ENCODE measurements at regions not wholly inside any gene's neighbourhood (a gene's known extent, or its start where the extent isn't known, plus 50 kb on each side); places are given as distances from the start of the nearest gene placed in this dataset.

DNA sequence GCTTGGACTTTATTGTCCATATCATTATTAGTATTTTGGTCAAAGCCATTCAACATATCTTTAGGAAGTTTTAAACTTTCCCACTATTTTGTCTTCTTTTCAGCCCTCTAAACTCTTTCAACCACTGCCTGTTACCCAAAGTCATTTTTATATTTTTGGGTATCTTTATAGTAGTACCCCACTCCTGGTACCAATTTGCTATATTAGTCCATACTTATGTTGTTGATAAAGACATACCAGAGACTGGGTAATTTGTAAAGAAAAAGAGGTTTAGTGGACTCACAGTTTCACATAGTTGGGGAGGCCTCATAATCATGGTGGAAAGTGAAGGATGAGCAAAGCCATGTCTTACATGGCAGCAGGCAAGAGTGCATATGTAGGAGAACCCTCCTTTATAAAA, 271.4 kb downstream of the KLHL4 start:
- no peak for TF ChIP-seq CTCF (IDR thresholded peaks at IDR 0.05; ENCODE audit: low read depth, low read length)
- DNase-seq (ENCODE audit: low read depth in 2 of 2), result no peak
- no peak overlapping the region for H3K4me3 ChIP-seq (replicated peaks in 1 of 2; ENCODE audit: low read depth in 2 of 2, low read length in 2 of 2)

GRCh38 chrX:87798039-87798438, 280.4 kb downstream of the KLHL4 start:
- no peak overlapping the region for H3K4me3 ChIP-seq (replicated peaks in 1 of 2; ENCODE audit: low read depth in 2 of 2, low read length in 2 of 2)
- no peak for TF ChIP-seq CTCF (IDR thresholded peaks at IDR 0.05; ENCODE audit: low read depth, low read length)
- DNase-seq (ENCODE audit: low read depth in 2 of 2), result no peak

- no peak for TF ChIP-seq CTCF (IDR thresholded peaks at IDR 0.05; ENCODE audit: low read depth, low read length)
- H3K4me3 ChIP-seq (replicated peaks in 1 of 2; ENCODE audit: low read depth in 2 of 2, low read length in 2 of 2), result no peak overlapping the region
- DNase-seq (ENCODE audit: low read depth in 2 of 2), result peak; percentile 4 to 64
Measured at GRCh38 chrX:87805829-87806490, 288.4 kb downstream of the KLHL4 start.

GRCh38 chrX:87808576-87809243, 291.1 kb downstream of the KLHL4 start:
- H3K4me3 ChIP-seq (replicated peaks in 1 of 2; ENCODE audit: low read depth in 2 of 2, low read length in 2 of 2), result no peak overlapping the region
- DNase-seq (ENCODE audit: low read depth in 2 of 2), result no peak
- no peak for TF ChIP-seq CTCF (IDR thresholded peaks at IDR 0.05; ENCODE audit: low read depth, low read length)

DNA sequence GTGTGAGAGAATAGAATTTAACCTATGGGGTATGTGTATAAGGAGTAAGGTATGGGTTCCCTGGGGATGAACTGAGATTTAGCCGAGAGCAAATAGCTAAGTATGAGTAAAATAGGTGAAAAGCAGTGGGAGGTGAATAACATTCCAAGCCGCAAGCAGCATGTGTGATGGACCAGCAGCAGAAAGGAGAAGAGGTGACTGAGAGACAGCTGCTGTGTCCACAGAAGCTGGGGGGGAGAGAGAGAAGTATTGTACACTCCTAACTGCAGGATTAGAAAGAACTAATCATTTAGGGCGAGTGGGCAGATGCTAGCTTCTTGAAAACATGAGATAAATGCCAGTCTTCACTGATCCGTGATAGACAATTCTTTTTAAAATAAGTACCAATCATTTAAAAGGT, 296.0 kb downstream of the KLHL4 start:
- no peak for TF ChIP-seq CTCF (IDR thresholded peaks at IDR 0.05; ENCODE audit: low read depth, low read length)
- peak; percentile 0 for DNase-seq (ENCODE audit: low read depth in 2 of 2)
- no peak overlapping the region for H3K4me3 ChIP-seq (replicated peaks in 1 of 2; ENCODE audit: low read depth in 2 of 2, low read length in 2 of 2)

- DNase-seq (ENCODE audit: low read depth in 2 of 2), result no peak
- H3K4me3 ChIP-seq (replicated peaks in 1 of 2; ENCODE audit: low read depth in 2 of 2, low read length in 2 of 2), result no peak overlapping the region
- no peak for TF ChIP-seq CTCF (IDR thresholded peaks at IDR 0.05; ENCODE audit: low read depth, low read length)
Measured at GRCh38 chrX:87846956-87847355, 329.4 kb downstream of the KLHL4 start.
